DND-41 (cell line): ENCODE measurements at regions not wholly inside any gene's neighbourhood (a gene's known extent, or its start where the extent isn't known, plus 50 kb on each side); places are given as distances from the start of the nearest gene placed in this dataset.

ENCODE experiments used
- CTCF ChIP-seq: IDR thresholded peaks from 2 replicates; pipeline ENCODE4 v1.5.1; 2012; ENCODE audit warnings: borderline replicate concordance, low read length, moderate library complexity, mild to moderate bottlenecking; ENCODE audit not compliant: poor library complexity, severe bottlenecking; ENCODE audit errors: extremely low read depth
- EZH2 ChIP-seq: IDR thresholded peaks from 3 replicates; pipeline ENCODE4 v1.6.1; 2012; ENCODE audit warnings: borderline replicate concordance, low read depth, mild to moderate bottlenecking, moderate library complexity, low read length, inconsistent platforms; ENCODE audit not compliant: severe bottlenecking

- TF ChIP-seq EZH2 (no peak), CTCF (no peak)
These were observed 89.0 kb upstream of the PIK3CG start for GRCh38 chr7:106775975-106776607.
